ENCODE measurements at regions not wholly inside any gene's neighbourhood (a gene's known extent, or its start where the extent isn't known, plus 50 kb on each side); places are given as distances from the start of the nearest gene placed in this dataset.

DNA sequence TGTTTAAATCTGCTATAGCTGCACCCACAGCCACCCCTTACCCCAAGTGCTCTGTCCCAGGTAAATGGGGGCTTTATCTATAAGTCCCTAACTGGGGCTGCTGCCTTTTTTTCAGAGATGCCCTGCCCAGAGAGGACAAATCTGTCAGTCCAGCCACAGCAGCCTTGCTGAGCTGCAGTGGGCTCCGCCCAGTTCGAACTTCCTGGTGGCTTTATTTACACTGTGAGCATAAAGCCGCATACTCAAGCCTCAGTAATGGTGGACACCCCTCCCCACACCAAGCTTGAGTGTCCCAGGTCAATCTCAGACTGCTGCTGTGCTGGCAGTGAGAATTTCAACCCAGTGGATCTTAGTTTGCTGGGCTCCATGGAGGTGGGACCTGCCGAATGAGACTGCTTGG is 505.2 kb downstream of the CBLN4 start:
- ChIA-PET CTCF (no interaction called here), POLR2A (ENCODE audit: low non-redundant PET) (no interaction called here)
- intact Hi-C loops (cut with micrococcal nuclease; ENCODE audit: unreplicated experiment): no loop called here
- Histone ChIP-seq H3K9me3 (ENCODE audit: low read depth, low read length, poor library complexity, severe bottlenecking) (peaks cover 7% of the 10 kb centered on the region), H3K27ac (ENCODE audit: low read depth, low read length, poor library complexity, severe bottlenecking) (no peak overlapping the region), H3K36me3 (ENCODE audit: insufficient read depth, low read length, poor library complexity, severe bottlenecking) (no peaks in the 10 kb centered on the region), H3K27me3 (replicated peaks; ENCODE audit: insufficient read depth, low read depth, low read length, poor library complexity) (no peaks in the 10 kb centered on the region), H3K4me3 (ENCODE audit: low read depth, low read length, poor library complexity, severe bottlenecking) (no peak overlapping the region), H3K4me1 (ENCODE audit: insufficient read depth, low read length, poor library complexity, severe bottlenecking) (no peaks in the 10 kb centered on the region)
- no peak for DNase-seq (ENCODE audit: low spot score)
- no peak for TF ChIP-seq CTCF (conservative IDR thresholded peaks at IDR 0.05; ENCODE audit: low read depth, low read length)
- no peak for TF ChIP-seq EZH2 (IDR thresholded peaks at IDR 0.05; ENCODE audit: borderline replicate concordance, low read depth, low read length, poor library complexity, severe bottlenecking)
- BruUV-seq (replicated peaks): no TSS peak

- peaks cover 15% of the 10 kb centered on the region for H3K9me3 ChIP-seq (ENCODE audit: low read depth, low read length, poor library complexity, severe bottlenecking)
- no TSS peak for BruUV-seq (replicated peaks)
- TF ChIP-seq EZH2 (IDR thresholded peaks at IDR 0.05; ENCODE audit: borderline replicate concordance, low read depth, low read length, poor library complexity, severe bottlenecking) (no peak), CTCF (conservative IDR thresholded peaks at IDR 0.05; ENCODE audit: low read depth, low read length) (no peak)
- H3K36me3 ChIP-seq (ENCODE audit: insufficient read depth, low read length, poor library complexity, severe bottlenecking): no peaks in the 10 kb centered on the region
- intact Hi-C loops (cut with micrococcal nuclease; ENCODE audit: unreplicated experiment): no loop called here
- H3K4me3 ChIP-seq (ENCODE audit: low read depth, low read length, poor library complexity, severe bottlenecking): no peak overlapping the region
- DNase-seq (ENCODE audit: low spot score): no peak
- H3K4me1 ChIP-seq (ENCODE audit: insufficient read depth, low read length, poor library complexity, severe bottlenecking): no peaks in the 10 kb centered on the region
- ChIA-PET POLR2A (ENCODE audit: low non-redundant PET) (no interaction called here), CTCF (no interaction called here)
- no peak overlapping the region for H3K27ac ChIP-seq (ENCODE audit: low read depth, low read length, poor library complexity, severe bottlenecking)
- H3K27me3 ChIP-seq (replicated peaks; ENCODE audit: insufficient read depth, low read depth, low read length, poor library complexity): no peaks in the 10 kb centered on the region
Measured at GRCh38 chr20:55488593-55488992, 516.7 kb downstream of the CBLN4 start.

DNA sequence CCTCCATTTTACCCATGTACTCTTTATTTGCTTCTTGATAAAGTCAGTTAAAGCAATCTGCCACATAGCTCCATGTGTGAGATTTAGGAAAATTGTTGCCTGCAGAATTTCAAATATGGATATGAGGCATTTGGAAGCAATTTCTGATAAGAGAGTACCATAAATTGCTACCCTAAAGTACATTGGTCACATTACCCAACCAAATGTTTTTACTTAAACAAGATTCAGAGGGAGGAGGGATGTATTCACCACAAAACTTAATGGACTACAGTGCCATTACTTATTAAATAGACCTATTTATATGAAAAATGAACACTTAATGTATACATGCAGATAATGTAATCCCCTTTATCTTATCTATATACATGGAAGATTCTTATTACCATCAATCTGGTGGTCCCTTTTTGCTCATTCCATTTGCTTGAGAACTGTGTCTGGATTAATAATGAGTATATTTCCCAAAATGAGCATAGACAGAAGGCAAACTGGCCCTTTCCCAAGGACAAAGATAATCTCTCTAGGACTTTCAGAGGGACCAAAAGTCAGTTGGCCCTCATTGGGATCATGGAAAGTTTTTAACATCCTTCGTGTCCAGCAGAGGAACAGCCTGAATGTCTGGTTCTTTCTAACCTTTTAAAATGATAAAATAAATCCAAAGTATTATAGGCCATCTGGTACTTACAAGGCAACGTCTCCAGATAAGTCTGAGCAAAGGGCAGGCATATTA is 526.4 kb downstream of the CBLN4 start:
- H3K9me3 ChIP-seq (ENCODE audit: low read depth, low read length, poor library complexity, severe bottlenecking): peaks cover 5% of the 10 kb centered on the region
- no peaks in the 10 kb centered on the region for H3K36me3 ChIP-seq (ENCODE audit: insufficient read depth, low read length, poor library complexity, severe bottlenecking)
- no TSS peak for BruUV-seq (replicated peaks)
- ChIA-PET POLR2A (ENCODE audit: low non-redundant PET) (no interaction called here), CTCF (no interaction called here)
- no peak overlapping the region for H3K4me3 ChIP-seq (ENCODE audit: low read depth, low read length, poor library complexity, severe bottlenecking)
- H3K27ac ChIP-seq (ENCODE audit: low read depth, low read length, poor library complexity, severe bottlenecking): no peak overlapping the region
- H3K4me1 ChIP-seq (ENCODE audit: insufficient read depth, low read length, poor library complexity, severe bottlenecking): no peaks in the 10 kb centered on the region
- no peak for TF ChIP-seq EZH2 (IDR thresholded peaks at IDR 0.05; ENCODE audit: borderline replicate concordance, low read depth, low read length, poor library complexity, severe bottlenecking)
- TF ChIP-seq CTCF (conservative IDR thresholded peaks at IDR 0.05; ENCODE audit: low read depth, low read length): no peak
- no peaks in the 10 kb centered on the region for H3K27me3 ChIP-seq (replicated peaks; ENCODE audit: insufficient read depth, low read depth, low read length, poor library complexity)
- intact Hi-C loops (cut with micrococcal nuclease; ENCODE audit: unreplicated experiment): no loop called here
- DNase-seq (ENCODE audit: low spot score): no peak
